Activated naive CD8-positive, alpha-beta T cell treated with anti-CD3 and anti-CD28 coated beads, Interleukin-2, amount 10 ng/mL, durations not matched to agents 7 days and 5 days (primary cell): ENCODE measurements at regions not wholly inside any gene's neighbourhood (a gene's known extent, or its start where the extent isn't known, plus 50 kb on each side); places are given as distances from the start of the nearest gene placed in this dataset.

Source experiments
- ATAC-seq: fragments of 150-1000 bp; cut with Tn5 transposase; one replicate; pipeline ENCODE4 v1.10.0; 2021; ENCODE audit warnings: low read depth, moderate library complexity
- POLR2A ChIA-PET: fragments of 350-600 bp; sonication (Branson Sonifier 250); formaldehyde crosslinking; loops from one replicate; lab custom pipeline; 2021; ENCODE audit warnings: antibody characterized with exemption; lab: Charles Lee
- DNase-seq: peaks from one replicate; pipeline ENCODE4 v3.0.0; 2021
- H3K27ac Mint-ChIP-seq: one replicate; pipeline ENCODE4 v1.8.0; 2022; ENCODE audit warnings: mild to moderate bottlenecking, mixed read lengths
- H3K27me3 Mint-ChIP-seq: one replicate; pipeline ENCODE4 v1.8.0; 2022; ENCODE audit warnings: mild to moderate bottlenecking, moderate library complexity, mixed read lengths
- H3K36me3 Mint-ChIP-seq: one replicate; pipeline ENCODE4 v1.8.0; 2021; ENCODE audit warnings: mild to moderate bottlenecking, mixed read lengths
- H3K4me1 Mint-ChIP-seq: one replicate; pipeline ENCODE4 v1.8.0; 2021; ENCODE audit warnings: mixed read lengths
- H3K4me3 Mint-ChIP-seq: one replicate; pipeline ENCODE4 v1.8.0; 2022; ENCODE audit warnings: mild to moderate bottlenecking, moderate library complexity, mixed read lengths
- H3K9me3 Mint-ChIP-seq: one replicate; pipeline ENCODE4 v1.8.0; 2021; ENCODE audit warnings: mixed read lengths

GRCh38 chr4:37524267-37524666, 161.9 kb downstream of the RELL1 start:
- POLR2A ChIA-PET = no interaction called here
- Mint-ChIP-seq H3K27me3 (peaks cover 2% of the 10 kb centered on the region), H3K4me1 (no peaks in the 10 kb centered on the region), H3K36me3 (no peaks in the 10 kb centered on the region), H3K4me3 (no peak overlapping the region), H3K27ac (no peak overlapping the region), H3K9me3 (peaks cover 4% of the 10 kb centered on the region)
- no peak for ATAC-seq
- DNase-seq = no peak

GRCh38 chr4:37522996-37523395, 163.2 kb downstream of the RELL1 start:
- H3K9me3 Mint-ChIP-seq = peaks cover 4% of the 10 kb centered on the region
- DNase-seq (no peak), ATAC-seq (no peak)
- no peaks in the 10 kb centered on the region for H3K36me3 Mint-ChIP-seq
- H3K27me3 Mint-ChIP-seq = no peaks in the 10 kb centered on the region
- no peak overlapping the region for H3K4me3 Mint-ChIP-seq
- POLR2A ChIA-PET = no interaction called here
- H3K4me1 Mint-ChIP-seq = no peaks in the 10 kb centered on the region
- H3K27ac Mint-ChIP-seq = no peak overlapping the region

GRCh38 chr4:37517326-37517725, 168.8 kb downstream of the RELL1 start:
- POLR2A ChIA-PET = no interaction called here
- H3K9me3 Mint-ChIP-seq = peaks cover 9% of the 10 kb centered on the region
- ATAC-seq = no peak
- H3K4me3 Mint-ChIP-seq = no peak overlapping the region
- no peaks in the 10 kb centered on the region for H3K4me1 Mint-ChIP-seq
- no peaks in the 10 kb centered on the region for H3K36me3 Mint-ChIP-seq
- no peaks in the 10 kb centered on the region for H3K27me3 Mint-ChIP-seq
- no peak overlapping the region for H3K27ac Mint-ChIP-seq
- DNase-seq = no peak

- Mint-ChIP-seq H3K36me3 (no peaks in the 10 kb centered on the region), H3K27ac (no peak overlapping the region), H3K4me3 (no peak overlapping the region), H3K9me3 (peaks cover 9% of the 10 kb centered on the region), H3K27me3 (no peaks in the 10 kb centered on the region), H3K4me1 (no peaks in the 10 kb centered on the region)
- DNase-seq (no peak), ATAC-seq (no peak)
- POLR2A ChIA-PET = no interaction called here
These were observed 170.0 kb downstream of the RELL1 start for GRCh38 chr4:37516057-37516775.

- Mint-ChIP-seq H3K27me3 (peaks cover 6% of the 10 kb centered on the region), H3K4me3 (no peak overlapping the region), H3K9me3 (peaks cover 11% of the 10 kb centered on the region), H3K36me3 (no peaks in the 10 kb centered on the region), H3K4me1 (no peaks in the 10 kb centered on the region), H3K27ac (no peak overlapping the region)
- DNase-seq (no peak), ATAC-seq (no peak)
- POLR2A ChIA-PET = no interaction called here
These were observed 175.6 kb downstream of the RELL1 start for GRCh38 chr4:37510626-37511025.

GRCh38 chr4:37503261-37503660, 182.9 kb downstream of the RELL1 start:
- ATAC-seq = no peak
- Mint-ChIP-seq H3K4me3 (no peak overlapping the region), H3K9me3 (peaks cover 3% of the 10 kb centered on the region), H3K27me3 (peaks cover 6% of the 10 kb centered on the region), H3K36me3 (no peaks in the 10 kb centered on the region), H3K27ac (no peak overlapping the region), H3K4me1 (peaks cover 2% of the 10 kb centered on the region)
- POLR2A ChIA-PET = no interaction called here
- no peak for DNase-seq

- DNase-seq (no peak), ATAC-seq (no peak)
- POLR2A ChIA-PET = no interaction called here
- peaks cover 3% of the 10 kb centered on the region for H3K9me3 Mint-ChIP-seq
- no peak overlapping the region for H3K27ac Mint-ChIP-seq
- H3K4me1 Mint-ChIP-seq = peaks cover 2% of the 10 kb centered on the region
- peaks cover 8% of the 10 kb centered on the region for H3K27me3 Mint-ChIP-seq
- no peak overlapping the region for H3K4me3 Mint-ChIP-seq
- no peaks in the 10 kb centered on the region for H3K36me3 Mint-ChIP-seq
These were observed 184.1 kb downstream of the RELL1 start for GRCh38 chr4:37502070-37502469.
